GM19328 (cell line): ENCODE measurements at regions not wholly inside any gene's neighbourhood (a gene's known extent, or its start where the extent isn't known, plus 50 kb on each side); places are given as distances from the start of the nearest gene placed in this dataset.
"Not testable (repeated sequence)": the region's sequence is repeated elsewhere in the genome, so short reads cannot be mapped to it uniquely, and the experiment has no call there.

Experiments used
- ATAC-seq: cut with Tn5 transposase; IDR thresholded peaks from one replicate; pipeline ENCODE4 v1.9.1; 2021; ENCODE audit warnings: mild to moderate bottlenecking, moderate library complexity; ENCODE audit not compliant: unreplicated experiment

DNA sequence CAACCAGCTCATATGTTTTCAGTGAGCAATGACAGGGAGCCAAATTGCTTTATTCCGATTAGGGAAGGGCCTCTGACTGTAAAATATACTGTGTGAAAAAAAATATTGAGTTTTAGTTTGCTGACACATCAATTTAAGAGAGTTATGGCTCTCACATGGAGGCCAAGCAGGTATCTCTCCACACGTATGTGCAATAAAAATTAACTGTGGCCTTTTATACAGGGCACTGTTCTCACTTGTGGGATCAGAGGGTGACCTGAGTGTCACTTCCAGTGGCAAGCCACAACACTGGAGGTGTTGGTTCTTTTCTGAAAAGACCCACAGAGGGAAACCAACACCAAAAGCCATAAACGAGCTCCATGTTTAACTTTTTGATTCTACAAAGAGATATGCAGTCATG is 462.8 kb downstream of the MID1IP1 start:
- no peak for ATAC-seq

DNA sequence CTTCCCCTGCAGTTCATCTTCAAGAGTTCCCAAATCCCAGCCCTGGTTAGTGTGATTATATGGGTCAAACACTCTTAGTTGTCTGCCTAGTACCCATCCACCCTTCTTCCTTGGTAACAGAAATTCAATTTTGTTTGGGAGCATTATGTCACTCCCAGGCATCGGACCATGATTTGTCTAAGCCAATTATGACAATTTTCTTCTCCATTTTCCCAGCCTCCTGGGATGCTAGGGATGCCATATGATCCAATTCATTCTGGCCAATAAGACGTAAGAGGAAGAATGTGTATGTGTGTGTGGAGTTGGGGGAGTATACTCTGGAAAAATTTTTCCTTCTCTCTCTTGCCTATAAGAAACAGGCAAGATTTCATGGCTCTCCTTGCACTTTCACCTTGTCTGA is 465.9 kb downstream of the MID1IP1 start:
- no peak for ATAC-seq

DNA sequence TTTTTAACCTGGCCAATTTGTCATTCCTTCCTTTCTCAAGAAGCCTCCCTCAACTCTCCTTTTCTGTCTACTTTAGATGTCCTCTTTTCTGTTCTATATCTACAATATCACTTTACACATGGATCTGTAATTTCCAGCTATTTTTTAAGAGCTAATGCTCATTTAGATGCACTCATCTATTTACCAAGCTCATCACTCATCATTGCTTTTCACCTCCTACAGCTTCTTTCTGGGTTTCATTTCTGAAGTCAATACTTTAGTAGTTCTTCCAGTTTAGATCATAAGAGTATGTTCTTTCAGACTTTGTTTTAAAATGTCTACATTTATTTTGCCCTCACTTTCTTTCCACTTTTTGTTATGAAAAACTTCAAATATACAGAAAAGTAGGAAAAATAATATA is 466.9 kb downstream of the MID1IP1 start:
- ATAC-seq, result no peak

DNA sequence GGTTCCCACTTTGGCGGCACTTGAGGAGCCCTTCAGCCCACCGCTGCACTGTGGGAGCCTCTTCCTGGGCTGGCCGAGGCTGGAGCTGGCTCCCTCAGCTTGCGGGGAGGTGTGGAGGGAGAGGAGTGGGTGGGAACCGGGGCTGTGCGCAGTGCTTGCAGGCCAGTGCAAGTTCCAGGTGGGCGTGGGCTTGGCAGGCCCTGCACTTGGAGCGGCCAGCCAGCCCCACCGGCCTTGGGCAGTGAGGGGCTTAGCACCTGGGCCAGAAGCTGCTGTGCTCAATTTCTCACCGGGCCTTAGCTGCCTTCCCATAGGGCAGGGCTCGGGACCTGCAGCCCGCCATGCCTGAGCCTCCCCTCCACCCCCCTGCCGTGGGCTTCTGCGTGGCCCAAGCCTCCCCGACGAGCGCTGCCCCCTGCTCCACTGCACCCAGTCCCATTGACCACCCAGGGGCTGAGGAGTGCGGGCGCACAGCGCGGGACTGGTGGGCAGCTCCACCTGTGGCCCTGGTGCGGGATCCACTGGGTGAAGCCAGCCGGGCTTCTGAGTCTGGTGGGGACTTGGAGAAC is 474.3 kb downstream of the MID1IP1 start:
- ATAC-seq, result no peak

GRCh38 chrX:39277685-39278390 is 476.6 kb downstream of the MID1IP1 start:
- not testable (repeated sequence) for ATAC-seq

GRCh38 chrX:39283239-39283638 is 482.0 kb downstream of the MID1IP1 start:
- ATAC-seq, result no peak

DNA sequence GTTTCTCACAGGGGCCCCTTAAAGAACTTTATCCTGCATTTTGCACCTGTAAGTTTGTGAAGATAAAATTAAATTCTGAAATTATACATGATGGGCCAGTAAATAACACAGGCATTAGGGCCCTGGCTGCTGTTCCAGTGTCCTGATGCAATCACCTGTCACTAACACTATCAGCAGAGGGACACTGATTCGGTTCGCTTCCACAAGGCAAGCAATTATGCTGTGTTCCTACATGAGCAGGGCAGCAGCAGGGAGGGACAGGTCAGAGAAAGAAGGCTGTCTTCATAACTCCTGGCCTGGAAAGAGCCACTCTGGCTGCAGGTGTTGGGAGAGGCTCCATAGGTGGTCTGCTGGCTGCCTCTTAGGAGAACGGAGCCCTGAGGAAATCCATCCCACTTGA is 487.3 kb downstream of the MID1IP1 start:
- ATAC-seq, result no peak

DNA sequence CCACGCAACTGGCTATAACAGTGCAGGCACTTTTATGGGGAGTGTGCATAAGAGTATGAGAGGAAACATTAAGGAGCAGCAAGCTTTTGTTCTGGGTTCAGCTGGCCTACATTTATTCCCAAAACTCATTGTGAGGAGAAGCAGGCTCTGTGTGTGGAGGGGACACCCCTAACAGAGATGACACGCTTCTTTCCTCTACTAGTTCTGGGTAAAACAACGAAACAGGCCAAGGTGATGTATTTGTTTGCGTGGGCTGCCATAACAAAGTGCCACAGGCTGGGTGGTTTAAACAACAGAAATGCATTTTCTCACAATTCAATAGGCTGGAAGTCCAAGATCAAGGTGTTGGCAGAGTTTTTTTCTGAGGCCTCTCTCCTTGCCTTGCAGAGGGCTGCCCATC is 488.6 kb downstream of the MID1IP1 start:
- ATAC-seq, result no peak

DNA sequence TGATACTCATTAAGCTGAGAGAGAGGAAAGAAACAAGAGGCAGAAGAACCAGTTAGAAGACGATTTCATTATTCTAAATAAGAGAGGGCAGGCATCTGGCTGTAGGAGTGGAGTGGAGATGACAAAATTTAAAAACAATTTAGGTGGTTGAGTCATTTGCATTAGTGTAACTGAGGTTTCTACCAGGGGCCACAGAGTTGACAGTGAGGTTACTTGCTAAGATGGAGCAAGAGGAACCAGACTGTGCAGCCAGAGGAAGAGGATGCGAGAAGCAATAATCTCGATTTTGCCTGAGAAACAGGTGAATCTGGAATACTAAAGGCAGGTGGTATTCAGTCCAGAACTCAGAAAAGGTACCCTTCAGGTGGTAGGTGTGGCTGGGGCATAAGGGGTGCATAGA is 491.9 kb downstream of the MID1IP1 start:
- ATAC-seq, result no peak

- no peak for ATAC-seq
Observed at GRCh38 chrX:39296472-39296871, 495.2 kb downstream of the MID1IP1 start.

DNA sequence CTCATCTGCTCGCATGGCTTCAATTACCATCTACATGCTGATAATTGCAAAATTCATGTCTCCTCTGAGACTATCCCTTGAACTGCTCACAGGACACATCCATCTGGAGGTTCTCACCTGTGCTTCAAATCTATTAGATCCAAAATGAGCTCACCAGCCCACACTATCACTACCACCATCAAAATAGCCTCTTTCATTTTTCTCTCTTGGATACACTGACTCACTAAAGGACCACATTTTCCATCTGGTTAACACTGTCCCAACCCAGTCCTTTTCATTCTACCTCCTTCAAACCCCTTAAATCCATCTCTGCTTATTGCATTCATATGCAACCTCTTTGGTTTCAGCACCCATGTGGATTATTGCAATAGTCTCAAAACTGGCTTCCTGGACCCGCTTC is 497.6 kb downstream of the MID1IP1 start:
- ATAC-seq, result no peak

DNA sequence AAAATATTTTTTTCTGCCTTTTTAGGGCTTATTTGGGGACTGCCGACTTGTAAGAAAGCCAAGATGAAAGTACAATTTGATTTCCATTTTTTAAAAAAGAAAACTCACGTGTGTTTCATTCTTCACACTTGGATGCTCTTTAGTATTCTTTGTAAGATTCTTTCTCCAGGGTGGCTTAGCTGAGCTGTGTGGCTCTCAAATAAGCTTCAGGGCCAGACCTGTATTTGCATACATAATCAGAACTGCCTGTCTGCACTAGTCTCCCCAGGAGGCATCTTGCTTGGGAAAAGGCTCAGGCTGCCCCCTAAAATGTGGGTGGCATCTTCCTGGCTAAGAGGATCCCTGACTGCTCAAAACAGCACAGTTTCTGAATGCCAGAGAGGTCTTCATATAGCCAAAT is 498.4 kb downstream of the MID1IP1 start:
- ATAC-seq, result no peak

- no peak for ATAC-seq
Observed at GRCh38 chrX:39301036-39301435, 499.8 kb downstream of the MID1IP1 start.

DNA sequence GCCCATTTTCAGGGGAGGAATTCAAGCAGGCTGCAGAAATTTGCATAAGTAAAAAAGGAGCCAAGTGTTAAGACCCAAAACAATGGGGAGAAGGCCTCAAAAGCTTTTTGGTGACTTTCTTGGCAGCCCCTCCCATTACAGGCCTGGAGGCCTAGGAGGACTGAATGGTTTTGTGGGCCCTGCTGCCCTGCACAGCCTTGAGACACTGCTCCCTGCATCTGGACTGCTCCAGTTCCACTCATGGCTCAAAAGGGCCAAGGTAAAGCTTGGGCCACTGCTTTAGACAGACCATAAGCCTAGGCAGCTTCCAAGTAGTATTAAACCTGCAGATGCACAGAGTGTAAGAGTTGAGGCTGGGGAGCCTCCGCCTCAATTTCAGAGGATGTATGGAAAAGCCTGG is 501.6 kb downstream of the MID1IP1 start:
- ATAC-seq, result no peak

DNA sequence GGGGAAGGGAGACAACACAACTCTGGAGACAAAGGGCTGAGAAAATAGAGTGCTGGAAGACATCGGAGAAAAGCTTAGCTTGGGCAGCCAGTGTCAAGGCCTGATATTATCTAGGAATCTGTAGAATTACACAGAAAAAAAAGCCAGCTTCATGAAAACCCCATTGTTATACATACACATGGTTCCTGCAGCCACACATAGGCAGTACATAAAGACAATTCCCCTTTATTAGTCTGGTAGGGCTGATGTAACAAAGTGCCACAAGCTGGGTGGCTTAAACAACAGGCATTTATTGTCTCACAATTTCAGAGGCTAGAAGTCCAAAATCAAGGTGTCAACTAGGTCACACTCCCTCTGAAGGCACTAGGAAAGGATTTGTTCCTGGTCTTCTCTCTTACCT is 503.5 kb downstream of the MID1IP1 start:
- no peak for ATAC-seq

GRCh38 chrX:39307488-39307887 is 506.2 kb downstream of the MID1IP1 start:
- no peak for ATAC-seq

GRCh38 chrX:39308126-39308525 is 506.9 kb downstream of the MID1IP1 start:
- no peak for ATAC-seq

- no peak for ATAC-seq
Observed at GRCh38 chrX:39309018-39309635, 507.9 kb downstream of the MID1IP1 start.

DNA sequence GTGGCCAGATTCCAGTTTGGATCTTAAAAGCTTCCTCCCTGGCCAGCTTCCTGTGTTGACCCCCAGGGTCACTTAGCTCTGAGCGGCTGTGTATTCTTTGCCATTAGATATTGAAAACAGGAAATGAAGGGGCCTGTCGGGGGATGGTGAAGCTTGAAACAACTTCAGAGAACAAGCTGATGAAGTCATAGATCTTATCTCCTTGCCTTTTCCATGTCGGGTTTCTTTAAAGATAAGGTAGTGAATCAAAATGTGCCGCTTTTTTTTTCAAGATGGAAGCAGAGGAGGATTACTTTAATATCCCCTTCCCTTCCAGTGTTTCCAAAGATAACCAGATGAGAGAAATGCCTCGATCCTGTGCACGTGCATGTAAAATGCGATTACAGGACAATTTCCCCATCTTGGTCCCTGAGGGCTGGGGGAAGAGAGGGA is 508.5 kb downstream of the MID1IP1 start:
- no peak for ATAC-seq

DNA sequence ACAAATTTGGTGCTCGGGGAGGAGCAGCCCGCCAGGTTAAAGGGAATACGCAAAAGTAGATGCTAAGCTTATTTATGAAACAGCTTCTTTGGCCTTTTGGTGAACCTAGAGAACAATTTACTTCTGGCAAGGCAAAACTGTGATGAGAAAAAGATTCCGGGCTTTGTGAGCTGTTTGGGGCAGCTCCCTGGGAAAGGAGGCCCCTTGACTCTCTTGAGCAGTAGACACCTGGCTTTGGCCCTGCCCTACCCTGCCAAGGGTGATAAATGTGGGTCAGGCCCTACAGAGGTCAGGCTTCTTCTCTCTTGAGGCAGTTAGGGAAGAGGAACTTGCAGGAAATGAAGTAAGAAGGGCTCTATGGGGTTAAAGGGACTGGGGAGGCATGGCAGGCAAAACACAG is 509.6 kb downstream of the MID1IP1 start:
- no peak for ATAC-seq

DNA sequence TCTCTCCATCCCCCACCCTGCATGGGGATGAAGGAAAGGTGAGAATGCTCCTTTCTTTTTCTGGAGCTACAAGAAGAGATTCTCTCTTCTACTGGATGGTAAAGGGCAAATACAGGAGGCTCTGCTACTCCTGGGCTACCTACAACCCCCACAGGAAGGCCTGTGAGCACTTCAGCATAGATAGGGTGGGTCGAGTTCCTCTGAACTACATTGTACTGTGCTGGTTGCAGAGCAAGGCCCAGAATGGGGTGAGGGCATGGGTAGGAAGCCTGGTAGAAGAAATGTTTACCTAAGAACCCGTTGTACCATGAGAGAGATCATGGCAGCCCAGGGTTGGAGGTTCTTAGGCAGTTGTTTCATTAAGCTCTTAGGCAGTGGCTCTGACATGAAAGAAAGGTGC is 510.4 kb downstream of the MID1IP1 start:
- no peak for ATAC-seq

DNA sequence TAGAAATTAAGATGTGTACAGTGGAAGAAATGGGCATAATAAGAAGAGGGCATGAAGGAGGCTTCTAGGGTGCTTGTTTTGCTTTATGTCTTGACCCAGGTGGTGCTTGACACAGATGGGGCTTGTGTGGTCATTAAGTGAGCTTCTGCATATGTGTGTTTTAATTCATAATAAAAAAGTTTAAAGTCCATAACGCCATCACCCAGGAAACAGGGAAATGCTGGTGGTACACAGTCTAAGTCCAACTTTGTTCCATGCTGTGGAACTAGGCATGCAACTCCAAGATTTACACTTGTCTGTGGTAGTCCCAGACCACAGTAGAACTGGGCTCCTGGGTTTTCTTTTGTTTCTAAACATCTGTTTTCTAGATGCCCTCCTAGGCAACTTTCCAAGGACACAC is 511.9 kb downstream of the MID1IP1 start:
- no peak for ATAC-seq
